ENCODE measurements at regions not wholly inside any gene's neighbourhood (a gene's known extent, or its start where the extent isn't known, plus 50 kb on each side); places are given as distances from the start of the nearest gene placed in this dataset.

DNA sequence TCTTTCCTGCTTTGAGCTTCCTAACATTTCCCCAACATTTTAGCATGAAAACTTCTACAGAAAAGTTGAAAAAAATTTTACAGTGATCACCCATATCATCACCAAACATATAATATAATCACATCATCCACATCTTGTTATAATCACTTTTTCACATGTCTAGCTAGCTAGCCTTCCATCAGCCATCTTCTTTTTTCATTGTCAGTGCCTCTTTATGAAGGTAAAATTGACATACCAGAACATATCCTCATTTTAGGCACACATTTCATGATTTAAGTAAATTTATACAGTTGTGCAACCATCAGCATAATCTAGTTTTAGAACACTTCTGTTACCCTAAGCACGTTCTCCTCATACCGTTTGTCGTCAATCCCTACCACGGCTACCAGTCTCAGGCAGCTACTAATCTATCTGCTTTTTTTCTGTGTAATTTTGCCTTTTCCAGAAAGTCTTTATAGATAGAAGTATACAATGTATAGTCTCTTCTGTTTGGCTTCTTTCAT lies 73.7 kb downstream of the VEGFA start (continued):
- TF ChIP-seq, protein P1, sequence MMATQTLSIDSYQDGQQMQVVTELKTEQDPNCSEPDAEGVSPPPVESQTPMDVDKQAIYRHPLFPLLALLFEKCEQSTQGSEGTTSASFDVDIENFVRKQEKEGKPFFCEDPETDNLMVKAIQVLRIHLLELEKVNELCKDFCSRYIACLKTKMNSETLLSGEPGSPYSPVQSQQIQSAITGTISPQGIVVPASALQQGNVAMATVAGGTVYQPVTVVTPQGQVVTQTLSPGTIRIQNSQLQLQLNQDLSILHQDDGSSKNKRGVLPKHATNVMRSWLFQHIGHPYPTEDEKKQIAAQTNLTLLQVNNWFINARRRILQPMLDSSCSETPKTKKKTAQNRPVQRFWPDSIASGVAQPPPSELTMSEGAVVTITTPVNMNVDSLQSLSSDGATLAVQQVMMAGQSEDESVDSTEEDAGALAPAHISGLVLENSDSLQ (IDR thresholded peaks at IDR 0.05): no peak
- no peak for TF ChIP-seq ZNF384 (IDR thresholded peaks at IDR 0.05; ENCODE audit: borderline replicate concordance, low read depth, low read length)

DNA sequence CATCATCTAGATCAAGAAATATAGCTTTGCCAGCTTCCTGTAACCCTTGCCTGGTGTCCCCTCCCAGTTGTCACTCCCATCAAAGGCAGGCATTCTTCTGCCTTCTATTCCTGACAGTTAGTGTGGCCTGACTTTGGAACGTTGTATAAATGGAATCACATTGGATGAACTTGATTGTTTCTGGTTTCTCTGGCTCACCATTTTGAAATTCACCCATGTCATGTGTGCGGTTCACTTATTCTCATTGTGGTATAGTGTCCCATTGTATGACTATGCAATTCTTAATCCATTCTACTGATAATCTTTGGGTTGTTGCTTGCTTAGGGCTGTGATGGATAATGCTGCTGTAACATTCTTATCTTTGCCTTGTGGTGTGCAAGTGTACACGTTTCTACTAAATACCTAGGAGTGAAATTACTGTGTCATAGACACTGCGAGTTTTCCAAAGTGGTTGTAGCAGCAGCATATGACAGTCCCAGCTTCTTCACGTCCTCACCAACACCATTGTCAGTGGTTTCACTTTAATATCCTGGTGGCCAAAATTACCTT lies 73.2 kb downstream of the VEGFA start:
- FAIRE-seq: no peak
- ChIA-PET CTCF (interaction anchor here (1.9 to 2.0 kb wide), 2 partner anchors 70 to 236 kb away, joined by 5 to 8 read pairs; no protein-coding TSS in a partner anchor), RAD21 (ENCODE audit: unreplicated experiment) (interaction anchor here (1.0 kb wide), 1 partner anchor 71 kb away, joined by 3 read pairs; no protein-coding TSS in a partner anchor), POLR2A (interaction anchor here (1.0 kb wide), 1 partner anchor 73 kb away, joined by 3 read pairs; the partner anchor contains the start of gene VEGFA), SMC1A (ENCODE audit: uncharacterized antibody, unreplicated experiment) (interaction anchor here (1.3 kb wide), 1 partner anchor 158 kb away, joined by 5 read pairs; no protein-coding TSS in a partner anchor)
- Histone ChIP-seq H3K9ac (ENCODE audit: control insufficient read depth, insufficient read depth, low read length) (no peak overlapping the region), H3K4me2 (ENCODE audit: control insufficient read depth, insufficient read depth) (no peak overlapping the region), H3K9me3 (replicated peaks; ENCODE audit: control insufficient read depth, insufficient read depth, low read length) (no peaks in the 10 kb centered on the region), H2AFZ (ENCODE audit: control insufficient read depth, low read depth, low read length) (no peak overlapping the region), H4K20me1 (ENCODE audit: control insufficient read depth, insufficient read depth) (no peaks in the 10 kb centered on the region; the same call in 1 of the 2 replicates), H3K4me3 (no peak overlapping the region), H3K4me1 (ENCODE audit: control insufficient read depth, insufficient read depth, low read length) (no peaks in the 10 kb centered on the region), H3K27ac (ENCODE audit: control insufficient read depth, insufficient read depth) (no peak overlapping the region), H3K79me2 (ENCODE audit: control insufficient read depth, insufficient read depth, low read length) (no peaks in the 10 kb centered on the region), H3K36me3 (ENCODE audit: control insufficient read depth in 2 of 2, insufficient read depth in 2 of 2, low read length in 1 of 2) (no peaks in the 10 kb centered on the region), H3K27me3 (replicated peaks in 1 of 2; ENCODE audit: control insufficient read depth in 2 of 2, insufficient read depth in 2 of 2, low read length in 1 of 2) (no peaks in the 10 kb centered on the region; a peak in 2 of 4 replicates)
- in situ Hi-C loops (cut with MboI) (no loop called here), intact Hi-C loops (cut with micrococcal nuclease; ENCODE audit: unreplicated experiment) (no loop called here)
- no peak for ATAC-seq
- TF ChIP-seq, protein P2, sequence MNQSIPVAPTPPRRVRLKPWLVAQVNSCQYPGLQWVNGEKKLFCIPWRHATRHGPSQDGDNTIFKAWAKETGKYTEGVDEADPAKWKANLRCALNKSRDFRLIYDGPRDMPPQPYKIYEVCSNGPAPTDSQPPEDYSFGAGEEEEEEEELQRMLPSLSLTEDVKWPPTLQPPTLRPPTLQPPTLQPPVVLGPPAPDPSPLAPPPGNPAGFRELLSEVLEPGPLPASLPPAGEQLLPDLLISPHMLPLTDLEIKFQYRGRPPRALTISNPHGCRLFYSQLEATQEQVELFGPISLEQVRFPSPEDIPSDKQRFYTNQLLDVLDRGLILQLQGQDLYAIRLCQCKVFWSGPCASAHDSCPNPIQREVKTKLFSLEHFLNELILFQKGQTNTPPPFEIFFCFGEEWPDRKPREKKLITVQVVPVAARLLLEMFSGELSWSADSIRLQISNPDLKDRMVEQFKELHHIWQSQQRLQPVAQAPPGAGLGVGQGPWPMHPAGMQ (IDR thresholded peaks at IDR 0.05; ENCODE audit: borderline replicate concordance): no peak
- TF ChIP-seq CHD2 (IDR thresholded peaks at IDR 0.05; ENCODE audit: borderline replicate concordance, low read depth, low read length): no peak
- no peak for TF ChIP-seq TCF7 (IDR thresholded peaks at IDR 0.05; ENCODE audit: borderline replicate concordance)
- TF ChIP-seq SUPT20H (IDR thresholded peaks at IDR 0.05; ENCODE audit: borderline replicate concordance, control insufficient read depth, low read depth, low read length): no peak
- TF ChIP-seq NR2F1 (conservative IDR thresholded peaks at IDR 0.05): no peak
- TF ChIP-seq KAT2A (conservative IDR thresholded peaks at IDR 0.05; ENCODE audit: control insufficient read depth, low read depth, low read length): no peak
- TF ChIP-seq CHD4 (IDR thresholded peaks at IDR 0.05): no peak
- no peak for TF ChIP-seq MXI1 (IDR thresholded peaks at IDR 0.05; ENCODE audit: low read depth, low read length)
- no peak for TF ChIP-seq CBX5 (IDR thresholded peaks at IDR 0.05; ENCODE audit: low read depth)
- TF ChIP-seq SRF (IDR thresholded peaks at IDR 0.05; ENCODE audit: low read depth in 2 of 2, low read length in 2 of 2): no peak
- DNase-seq (ENCODE audit: low read depth, low spot score): no peak
- 39% methylated on average over 5 of the region's 5 CpGs for WGBS (ENCODE audit: insufficient coverage, insufficient replicate concordance, low lambda C conversion rate, missing lambda C conversion rate)
- no TSS peak for BruUV-seq (replicated peaks)
